GOT3 (cell line): ENCODE measurements at regions not wholly inside any gene's neighbourhood (a gene's known extent, or its start where the extent isn't known, plus 50 kb on each side); places are given as distances from the start of the nearest gene placed in this dataset.
"Not testable (repeated sequence)": the region's sequence is repeated elsewhere in the genome, so short reads cannot be mapped to it uniquely, and the experiment has no call there.

ENCODE experiments used
- DNase-seq: peaks from one replicate; lab custom pipeline; 2025; ENCODE audit warnings: mixed read lengths; lab: John Stamatoyannopoulos, UW

GRCh38 chr10:121378251-121378801 is 219.9 kb downstream of the FGFR2 start:
- DNase-seq: no peak

- no peak for DNase-seq
Measured at GRCh38 chr10:121379013-121379412, 219.2 kb downstream of the FGFR2 start.

- DNase-seq: no peak
Measured at GRCh38 chr10:121380211-121380610, 218.0 kb downstream of the FGFR2 start.

GRCh38 chr10:121382029-121382520 is 216.2 kb downstream of the FGFR2 start:
- not testable (repeated sequence) for DNase-seq

GRCh38 chr10:121385136-121385535 is 213.1 kb downstream of the FGFR2 start:
- no peak for DNase-seq

- no peak for DNase-seq
Measured at GRCh38 chr10:121392657-121393056, 205.6 kb downstream of the FGFR2 start.

- DNase-seq: no peak
Measured at GRCh38 chr10:121393522-121393921, 204.7 kb downstream of the FGFR2 start.

GRCh38 chr10:121400507-121400906 is 197.7 kb downstream of the FGFR2 start:
- not testable (repeated sequence) for DNase-seq

- no peak for DNase-seq
Measured at GRCh38 chr10:121403527-121403926, 194.7 kb downstream of the FGFR2 start.

GRCh38 chr10:121404611-121405010 is 193.6 kb downstream of the FGFR2 start:
- no peak for DNase-seq

- no peak for DNase-seq
Measured at GRCh38 chr10:121405096-121405495, 193.1 kb downstream of the FGFR2 start.

- no peak for DNase-seq
Measured at GRCh38 chr10:121405549-121405948, 192.7 kb downstream of the FGFR2 start.

- DNase-seq: no peak
Measured at GRCh38 chr10:121405953-121406352, 192.3 kb downstream of the FGFR2 start.

GRCh38 chr10:121406823-121407545 is 191.3 kb downstream of the FGFR2 start:
- DNase-seq: no peak

- DNase-seq: no peak
Measured at GRCh38 chr10:121409466-121410104, 188.7 kb downstream of the FGFR2 start.

GRCh38 chr10:121411004-121411403 is 187.2 kb downstream of the FGFR2 start:
- no peak for DNase-seq

- DNase-seq: no peak
Measured at GRCh38 chr10:121413951-121414350, 184.3 kb downstream of the FGFR2 start.

- DNase-seq: no peak
Measured at GRCh38 chr10:121414366-121415062, 183.7 kb downstream of the FGFR2 start.

GRCh38 chr10:121415063-121415399 is 183.2 kb downstream of the FGFR2 start:
- DNase-seq: no peak

- DNase-seq: no peak
Measured at GRCh38 chr10:121416071-121416470, 182.2 kb downstream of the FGFR2 start.

- DNase-seq: no peak
Measured at GRCh38 chr10:121417298-121417697, 180.9 kb downstream of the FGFR2 start.

- DNase-seq: no peak
Measured at GRCh38 chr10:121418126-121418777, 180.0 kb downstream of the FGFR2 start.
